AG04450 (cell line): ENCODE measurements at regions not wholly inside any gene's neighbourhood (a gene's known extent, or its start where the extent isn't known, plus 50 kb on each side); places are given as distances from the start of the nearest gene placed in this dataset.

Source experiments
- CTCF ChIA-PET: fragments of 300-600, 350-600 bp; formaldehyde crosslinking; extraction: SDS; loops from one replicate; lab custom pipeline; 2022; ENCODE audit warnings: antibody characterized with exemption, inconsistent platforms; lab: Charles Lee
- POLR2A ChIA-PET: fragments of 350-600 bp; formaldehyde crosslinking; extraction: SDS; loops from one replicate; lab custom pipeline; 2021; ENCODE audit warnings: antibody characterized with exemption, inconsistent platforms; lab: Yijun Ruan, JAX
- DNase-seq: peaks from one replicate; pipeline ENCODE4 v3.0.0-alpha.2; 2011; ENCODE audit warnings: low read depth, low spot score
- H3K27ac ChIP-seq: one replicate; pipeline ENCODE4 v1.5.1; 2012; ENCODE audit warnings: low read depth, low read length, control low read depth
- H3K27me3 ChIP-seq: one replicate; pipeline ENCODE4 v1.6.0; 2012; ENCODE audit warnings: low read length; ENCODE audit not compliant: control insufficient read depth, insufficient read depth
- H3K4me3 ChIP-seq: 2 replicates; pipeline ENCODE4 v1.5.1; 2011; ENCODE audit warnings: mild to moderate bottlenecking, low read depth, low read length, control low read depth
- H3K9me3 ChIP-seq: 2 replicates; pipeline ENCODE4 v1.5.1; 2012; ENCODE audit warnings: low read length; ENCODE audit not compliant: control insufficient read depth, insufficient read depth
- TF ChIP-seq, protein P1 (sequence below): IDR thresholded peaks from 2 replicates; pipeline ENCODE4 v1.5.1; 2011; ENCODE audit warnings: low read depth, low read length, control low read depth, inconsistent platforms

DNA sequence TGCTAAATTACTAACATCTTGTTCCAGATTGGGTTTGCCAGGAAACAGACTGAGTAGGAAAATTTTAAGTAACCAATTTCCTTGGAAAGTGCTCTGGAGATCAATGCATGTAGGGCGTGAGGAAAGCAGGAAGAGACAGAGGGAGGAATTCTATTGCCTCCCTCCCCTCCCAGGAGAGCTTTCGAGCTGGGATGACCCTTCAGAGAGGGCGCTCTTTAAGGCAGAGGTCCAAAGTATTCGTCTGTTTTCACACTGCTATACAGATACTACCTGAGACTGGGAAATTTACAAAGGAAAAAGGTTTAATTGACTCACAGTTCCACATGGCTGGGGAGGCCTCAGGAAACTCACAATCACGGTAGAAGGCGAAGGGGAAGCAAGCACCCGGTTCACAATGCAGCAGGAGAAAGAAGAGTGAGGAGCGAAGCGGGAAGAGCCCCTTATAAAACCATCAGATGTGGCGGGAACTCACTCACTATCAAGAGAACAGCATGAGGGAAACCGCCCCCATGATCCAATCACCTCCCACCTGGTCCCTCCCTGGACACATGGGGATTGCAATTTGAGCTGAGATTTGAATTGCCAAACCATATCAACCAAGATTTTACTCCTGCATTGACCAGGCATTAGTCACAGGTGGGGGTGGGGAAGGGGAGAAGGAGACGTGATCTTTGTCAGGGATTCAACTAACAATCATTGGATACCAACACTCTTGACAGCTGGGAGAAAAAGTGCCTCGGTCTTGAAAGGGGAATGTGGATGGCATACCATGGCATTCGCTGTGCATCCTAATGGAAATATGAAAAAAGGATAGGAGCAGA is 63.8 kb downstream of the SLITRK2 start:
- H3K4me3 ChIP-seq = no peak overlapping the region
- CTCF ChIA-PET = no interaction called here
- no peak for DNase-seq
- TF ChIP-seq, protein P1, sequence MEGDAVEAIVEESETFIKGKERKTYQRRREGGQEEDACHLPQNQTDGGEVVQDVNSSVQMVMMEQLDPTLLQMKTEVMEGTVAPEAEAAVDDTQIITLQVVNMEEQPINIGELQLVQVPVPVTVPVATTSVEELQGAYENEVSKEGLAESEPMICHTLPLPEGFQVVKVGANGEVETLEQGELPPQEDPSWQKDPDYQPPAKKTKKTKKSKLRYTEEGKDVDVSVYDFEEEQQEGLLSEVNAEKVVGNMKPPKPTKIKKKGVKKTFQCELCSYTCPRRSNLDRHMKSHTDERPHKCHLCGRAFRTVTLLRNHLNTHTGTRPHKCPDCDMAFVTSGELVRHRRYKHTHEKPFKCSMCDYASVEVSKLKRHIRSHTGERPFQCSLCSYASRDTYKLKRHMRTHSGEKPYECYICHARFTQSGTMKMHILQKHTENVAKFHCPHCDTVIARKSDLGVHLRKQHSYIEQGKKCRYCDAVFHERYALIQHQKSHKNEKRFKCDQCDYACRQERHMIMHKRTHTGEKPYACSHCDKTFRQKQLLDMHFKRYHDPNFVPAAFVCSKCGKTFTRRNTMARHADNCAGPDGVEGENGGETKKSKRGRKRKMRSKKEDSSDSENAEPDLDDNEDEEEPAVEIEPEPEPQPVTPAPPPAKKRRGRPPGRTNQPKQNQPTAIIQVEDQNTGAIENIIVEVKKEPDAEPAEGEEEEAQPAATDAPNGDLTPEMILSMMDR = no peak
- no peaks in the 10 kb centered on the region for H3K27me3 ChIP-seq
- H3K9me3 ChIP-seq = no peaks in the 10 kb centered on the region
- POLR2A ChIA-PET = no interaction called here
- no peak overlapping the region for H3K27ac ChIP-seq

DNA sequence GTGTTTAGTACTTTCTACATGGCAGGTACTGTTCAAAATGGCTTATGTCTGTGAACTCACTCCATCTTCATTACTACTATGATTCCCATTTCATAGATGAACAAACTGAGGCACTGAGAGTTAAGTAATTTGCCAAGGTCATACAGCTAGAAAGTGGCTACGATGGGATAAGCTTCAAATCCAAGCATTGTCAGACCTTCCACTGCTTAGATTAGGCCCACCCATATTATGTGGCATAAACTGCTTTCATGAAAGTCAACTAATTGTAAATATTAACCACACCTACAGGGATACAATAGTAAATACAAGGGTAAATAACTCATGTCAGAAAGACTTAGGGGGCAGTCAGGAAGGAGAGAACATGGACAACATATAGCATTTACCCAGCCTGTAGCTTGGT is 68.8 kb downstream of the SLITRK2 start:
- no peaks in the 10 kb centered on the region; the same call in 1 of the 2 replicates for H3K9me3 ChIP-seq
- H3K27ac ChIP-seq = no peak overlapping the region
- CTCF ChIA-PET = no interaction called here
- POLR2A ChIA-PET = no interaction called here
- H3K27me3 ChIP-seq = no peaks in the 10 kb centered on the region
- TF ChIP-seq, protein P1 = no peak
- H3K4me3 ChIP-seq = no peak overlapping the region
- no peak for DNase-seq

DNA sequence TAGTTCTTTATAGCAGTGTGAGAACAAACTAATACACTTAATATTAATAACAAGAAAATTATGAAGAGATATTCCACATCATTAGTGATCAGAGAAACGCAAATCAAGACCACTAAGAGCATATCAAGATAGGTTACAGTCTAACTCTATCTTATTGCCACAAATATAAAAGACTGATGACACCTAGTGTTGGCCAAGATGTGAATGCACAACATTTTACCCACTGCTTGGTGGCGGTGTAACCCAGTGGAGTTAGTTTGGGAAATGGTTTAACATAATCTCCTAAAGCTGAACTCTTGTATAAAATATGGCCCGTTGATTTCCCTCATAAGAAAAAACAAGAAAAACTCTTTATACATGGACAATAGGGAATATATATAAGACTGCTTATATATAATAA is 92.4 kb downstream of the SLITRK2 start:
- ChIA-PET CTCF (no interaction called here), POLR2A (no interaction called here)
- Histone ChIP-seq H3K4me3 (no peak overlapping the region), H3K9me3 (no peaks in the 10 kb centered on the region), H3K27me3 (no peaks in the 10 kb centered on the region), H3K27ac (no peak overlapping the region)
- TF ChIP-seq, protein P1 = no peak
- DNase-seq = no peak

DNA sequence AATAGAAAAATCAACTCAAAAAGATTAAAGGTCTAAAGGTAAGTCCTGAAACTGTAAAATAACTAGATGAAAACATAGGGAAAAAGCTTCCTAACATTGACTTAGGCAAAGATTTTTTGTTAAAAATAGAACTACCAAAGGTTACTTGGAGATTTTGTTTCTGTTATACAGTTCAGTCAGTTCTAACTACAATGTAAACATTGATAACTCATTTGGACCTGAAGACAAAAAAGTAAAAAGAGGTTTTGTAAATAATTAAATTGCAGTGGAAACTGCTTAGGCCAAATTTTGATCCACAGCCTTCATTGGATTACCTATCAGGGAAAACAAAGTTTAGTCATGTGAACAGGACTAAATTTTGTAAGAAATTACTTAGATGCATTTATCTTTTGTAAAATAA is 101.8 kb downstream of the SLITRK2 start:
- no peak overlapping the region for H3K27ac ChIP-seq
- ChIA-PET CTCF (no interaction called here), POLR2A (no interaction called here)
- no peak for DNase-seq
- TF ChIP-seq, protein P1 = no peak
- peaks cover 4% of the 10 kb centered on the region; the same call in 1 of the 2 replicates for H3K9me3 ChIP-seq
- no peaks in the 10 kb centered on the region for H3K27me3 ChIP-seq
- no peak overlapping the region for H3K4me3 ChIP-seq

DNA sequence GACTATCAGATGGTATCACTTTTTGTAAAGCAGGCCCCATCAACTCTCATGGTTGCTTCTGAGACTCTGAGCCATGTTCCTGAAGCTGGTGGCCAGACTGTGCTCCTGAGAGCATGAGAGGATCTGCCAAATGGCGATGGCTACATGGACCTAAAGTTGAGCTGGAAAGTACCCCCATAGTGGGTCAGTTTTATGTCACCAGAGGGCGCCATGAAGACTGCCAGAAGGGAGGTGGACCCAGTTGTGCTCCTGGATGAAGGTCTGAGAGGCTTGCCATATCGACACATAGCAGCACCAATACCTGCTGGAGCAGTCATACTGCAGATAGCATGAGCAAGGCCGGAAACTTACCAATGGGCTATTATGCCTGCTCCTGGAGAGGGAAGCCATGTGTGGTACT is 105.7 kb downstream of the SLITRK2 start:
- TF ChIP-seq, protein P1 = no peak
- Histone ChIP-seq H3K9me3 (peaks cover 4% of the 10 kb centered on the region; the same call in 1 of the 2 replicates), H3K27ac (no peak overlapping the region), H3K4me3 (no peak overlapping the region), H3K27me3 (no peaks in the 10 kb centered on the region)
- DNase-seq = no peak
- ChIA-PET POLR2A (no interaction called here), CTCF (no interaction called here)
